DOHH2 (cell line): ENCODE measurements at regions not wholly inside any gene's neighbourhood (a gene's known extent, or its start where the extent isn't known, plus 50 kb on each side); places are given as distances from the start of the nearest gene placed in this dataset.
A peak's percentile ranks its signal among the peaks of the same experiment; 100 is the strongest.

Source experiments
- H3F3A ChIP-seq: fragments of 200-600 bp; sonication (generic), shearing (Covaris generic); 2 replicates; pipeline ENCODE4 v1.6.0; 2016; ENCODE audit warnings: antibody characterized with exemption, mild to moderate bottlenecking; ENCODE audit not compliant: control insufficient read depth, insufficient read depth
- H3K27ac ChIP-seq: fragments of 200-600 bp; sonication (generic); 2 replicates; pipeline ENCODE4 v1.5.1; 2014; ENCODE audit warnings: low read depth, mild to moderate bottlenecking, low read length, moderate library complexity
- H3K27me3 ChIP-seq: fragments of 200-600 bp; sonication (generic); 2 replicates; pipeline ENCODE4 v1.6.1; 2014; ENCODE audit warnings: mild to moderate bottlenecking, low read length, mixed read lengths; ENCODE audit not compliant: control insufficient read depth
- H3K36me3 ChIP-seq: fragments of 200-600 bp; sonication (generic); 2 replicates; pipeline ENCODE4 v1.6.1; 2014; ENCODE audit warnings: mild to moderate bottlenecking, low read length, moderate library complexity, mixed read lengths; ENCODE audit not compliant: control insufficient read depth
- H3K4me1 ChIP-seq: fragments of 200-600 bp; sonication (generic); 2 replicates; pipeline ENCODE4 v1.6.1; 2014; ENCODE audit warnings: mild to moderate bottlenecking, low read length, mixed read lengths; ENCODE audit not compliant: control insufficient read depth
- H3K4me2 ChIP-seq: fragments of 200-600 bp; sonication (generic); 2 replicates; pipeline ENCODE4 v1.6.0; 2014; ENCODE audit warnings: mild to moderate bottlenecking, low read length, moderate library complexity
- H3K4me3 ChIP-seq: fragments of 200-600 bp; sonication (generic); 2 replicates; pipeline ENCODE4 v1.5.1; 2014; ENCODE audit warnings: mild to moderate bottlenecking, low read length, mixed read lengths
- H3K79me2 ChIP-seq: fragments of 200-600 bp; sonication (generic); 2 replicates; pipeline ENCODE4 v1.6.1; 2014; ENCODE audit warnings: mild to moderate bottlenecking, low read length, mixed read lengths; ENCODE audit not compliant: control insufficient read depth
- H3K9me2 ChIP-seq: fragments of 200-600 bp; sonication (generic); replicated peaks from 2 replicates; pipeline ENCODE4 v1.6.1; 2014; ENCODE audit warnings: mild to moderate bottlenecking, low read length, mixed read lengths; ENCODE audit not compliant: control insufficient read depth
- H3K9me3 ChIP-seq: fragments of 200-600 bp; sonication (generic); 2 replicates; pipeline ENCODE4 v1.6.1; 2014; ENCODE audit warnings: antibody characterized with exemption, low read length, mixed read lengths; ENCODE audit not compliant: control insufficient read depth, insufficient read depth
- H4K20me1 ChIP-seq: fragments of 200-600 bp; sonication (generic); 2 replicates; pipeline ENCODE4 v1.6.0; 2014; ENCODE audit warnings: low read depth, mild to moderate bottlenecking, antibody characterized with exemption, low read length, moderate library complexity; ENCODE audit not compliant: control insufficient read depth, insufficient read depth
- CTCF ChIP-seq: fragments of 200-600 bp; sonication (generic); IDR thresholded peaks from one replicate; pipeline ENCODE4 v1.5.1; 2014; ENCODE audit warnings: antibody characterized with exemption, mild to moderate bottlenecking, low read depth, low read length; ENCODE audit not compliant: poor library complexity, severe bottlenecking
- EZH2phosphoT487 ChIP-seq: fragments of 200-600 bp; sonication (generic); IDR thresholded peaks from 2 replicates; pipeline ENCODE4 v1.6.1; 2017; ENCODE audit warnings: borderline replicate concordance, mild to moderate bottlenecking, antibody characterized with exemption, low read length, moderate library complexity, mixed read lengths

- Histone ChIP-seq H3K27ac (no peak overlapping the region), H3F3A (no peaks in the 10 kb centered on the region), H3K4me3 (no peak overlapping the region), H3K9me3 (no peaks in the 10 kb centered on the region), H3K79me2 (no peaks in the 10 kb centered on the region), H3K4me2 (no peak overlapping the region), H3K36me3 (no peaks in the 10 kb centered on the region), H4K20me1 (no peaks in the 10 kb centered on the region), H3K9me2 (no peaks in the 10 kb centered on the region), H3K4me1 (no peaks in the 10 kb centered on the region), H3K27me3 (peaks cover 11% of the 10 kb centered on the region)
- TF ChIP-seq CTCF (no peak), EZH2phosphoT487 (no peak)
Observed at GRCh38 chr18:59993560-59993959, 93.8 kb downstream of the PMAIP1 start.

GRCh38 chr18:59990121-59990823 is 90.5 kb downstream of the PMAIP1 start:
- no peaks in the 10 kb centered on the region for H3K9me3 ChIP-seq
- no peak overlapping the region for H3K4me2 ChIP-seq
- no peaks in the 10 kb centered on the region for H3F3A ChIP-seq
- H3K9me2 ChIP-seq: no peaks in the 10 kb centered on the region
- no peaks in the 10 kb centered on the region for H3K79me2 ChIP-seq
- peaks cover 8% of the 10 kb centered on the region for H3K27me3 ChIP-seq
- H4K20me1 ChIP-seq: no peaks in the 10 kb centered on the region
- no peaks in the 10 kb centered on the region for H3K4me1 ChIP-seq
- no peaks in the 10 kb centered on the region for H3K36me3 ChIP-seq
- no peak overlapping the region for H3K27ac ChIP-seq
- no peak overlapping the region for H3K4me3 ChIP-seq
- TF ChIP-seq CTCF: no peak
- TF ChIP-seq EZH2phosphoT487: no peak

GRCh38 chr18:59988098-59988706 is 88.4 kb downstream of the PMAIP1 start:
- H3K36me3 ChIP-seq: no peaks in the 10 kb centered on the region
- H3K9me2 ChIP-seq: no peaks in the 10 kb centered on the region
- TF ChIP-seq CTCF (peak; percentile 93), EZH2phosphoT487 (no peak)
- H3K27me3 ChIP-seq: peaks cover 6% of the 10 kb centered on the region
- no peaks in the 10 kb centered on the region for H3F3A ChIP-seq
- H4K20me1 ChIP-seq: no peaks in the 10 kb centered on the region
- H3K27ac ChIP-seq: no peak overlapping the region
- H3K9me3 ChIP-seq: no peaks in the 10 kb centered on the region
- no peak overlapping the region for H3K4me3 ChIP-seq
- no peak overlapping the region for H3K4me2 ChIP-seq
- no peaks in the 10 kb centered on the region for H3K79me2 ChIP-seq
- H3K4me1 ChIP-seq: no peaks in the 10 kb centered on the region
